Activated T-helper 2 cell treated with anti-CD3 and anti-CD28 coated beads, Interferon-gamma antibody, Interleukin-2, Interleukin-4, amounts not matched to agents 10 μg/mL and 5 μg/mL and 100 μg/mL, durations not matched to agents 14 hours and 24 hours and 36 hours (primary cell): ENCODE measurements at regions not wholly inside any gene's neighbourhood (a gene's known extent, or its start where the extent isn't known, plus 50 kb on each side); places are given as distances from the start of the nearest gene placed in this dataset.

Source experiments
- DNase-seq: peaks from one replicate; pipeline ENCODE4 v3.0.0; 2021; ENCODE audit warnings: low spot score
- H3K27ac Mint-ChIP-seq: one replicate; pipeline ENCODE4 v1.8.0; 2021; ENCODE audit warnings: mixed read lengths
- H3K27me3 Mint-ChIP-seq: one replicate; pipeline ENCODE4 v1.8.0; 2021; ENCODE audit warnings: low read depth, mixed read lengths
- H3K36me3 Mint-ChIP-seq: one replicate; pipeline ENCODE4 v1.8.0; 2021; ENCODE audit warnings: low read depth, mixed read lengths
- H3K4me1 Mint-ChIP-seq: one replicate; pipeline ENCODE4 v1.8.0; 2021; ENCODE audit warnings: low read depth, mixed read lengths
- H3K4me3 Mint-ChIP-seq: one replicate; pipeline ENCODE4 v1.8.0; 2021; ENCODE audit warnings: low read depth, mild to moderate bottlenecking, moderate library complexity, mixed read lengths
- H3K9me3 Mint-ChIP-seq: one replicate; pipeline ENCODE4 v1.8.0; 2021; ENCODE audit warnings: mixed read lengths
- intact Hi-C: fragments of 100-400 bp; cut with micrococcal nuclease; formaldehyde crosslinking; loops from one replicate; pipeline ENCODE4 v1.15.1; 2023

DNA sequence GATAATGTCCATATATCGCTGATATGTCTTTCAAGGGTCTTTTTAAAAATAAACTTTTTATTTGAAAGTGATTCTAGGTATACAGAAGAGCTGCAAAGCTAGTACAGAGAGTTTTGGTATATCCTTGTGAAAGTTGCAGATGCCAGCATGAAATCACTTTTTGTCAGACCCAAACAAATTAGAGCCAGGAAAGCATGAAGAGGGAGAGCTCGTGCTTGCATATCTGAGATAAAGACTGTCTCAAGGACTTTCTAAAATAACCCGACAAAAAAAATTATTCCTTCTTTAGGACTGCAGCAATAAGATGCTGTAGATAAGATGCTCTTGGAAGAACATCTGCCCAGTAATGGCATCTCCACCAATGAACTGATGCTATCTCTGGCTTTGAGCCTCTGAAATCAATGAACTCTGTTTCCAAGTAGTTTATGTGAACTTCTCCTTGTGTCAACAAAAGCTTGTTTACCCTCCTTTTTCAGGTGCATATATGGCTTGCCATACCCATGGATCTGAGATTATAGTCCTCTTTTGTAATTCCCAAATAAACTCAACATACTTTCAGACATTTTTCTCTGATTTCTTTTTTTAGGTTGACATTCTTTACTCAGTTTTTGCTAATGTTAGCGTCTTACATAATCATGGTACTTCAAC, 774.6 kb upstream of the FAM98A start:
- Mint-ChIP-seq H3K4me3 (no peak overlapping the region), H3K4me1 (no peaks in the 10 kb centered on the region), H3K27ac (no peak overlapping the region), H3K9me3 (peaks cover 8% of the 10 kb centered on the region), H3K36me3 (no peaks in the 10 kb centered on the region), H3K27me3 (no peaks in the 10 kb centered on the region)
- DNase-seq = no peak
- intact Hi-C loops = no loop called here

DNA sequence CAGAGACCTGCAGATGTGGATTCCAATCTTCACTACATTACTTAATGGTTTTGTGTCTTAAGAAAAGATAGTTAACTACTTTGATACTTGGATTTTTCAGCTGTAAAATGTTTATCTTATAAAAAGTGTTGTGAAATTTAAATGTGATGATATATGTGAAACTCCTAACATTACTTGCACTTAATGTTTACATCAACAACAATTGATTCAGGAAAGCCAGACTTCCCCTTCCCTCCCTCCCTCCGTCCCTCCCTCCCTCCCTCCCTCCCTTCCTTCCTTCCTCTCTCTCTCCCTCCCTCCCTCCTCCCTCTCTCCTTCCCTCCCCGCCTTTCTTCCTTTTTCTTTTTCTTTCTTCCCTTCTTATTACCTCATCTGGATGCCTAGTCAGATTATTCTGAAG, 773.9 kb upstream of the FAM98A start:
- peaks cover 8% of the 10 kb centered on the region for H3K9me3 Mint-ChIP-seq

DNA sequence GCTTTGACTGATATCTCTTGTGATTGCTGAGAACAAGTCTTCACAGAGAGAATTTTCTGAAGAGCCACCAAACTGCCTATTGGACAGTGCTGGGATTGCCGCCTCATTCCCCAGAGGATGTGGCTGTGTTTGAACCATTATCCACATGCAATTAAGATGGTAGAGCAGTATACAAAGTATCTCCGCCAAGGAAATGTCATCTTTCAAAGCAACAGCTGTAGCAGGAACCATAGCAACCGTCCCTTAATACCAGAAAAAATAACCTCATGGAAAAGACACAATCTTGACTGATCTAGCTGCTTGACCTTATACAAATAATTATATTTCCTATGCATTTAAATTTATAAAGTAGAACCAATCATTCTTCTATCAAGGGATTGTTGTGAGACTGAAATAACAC, 772.6 kb upstream of the FAM98A start:
- H3K4me1 Mint-ChIP-seq = no peaks in the 10 kb centered on the region
- DNase-seq = no peak
- no peaks in the 10 kb centered on the region for H3K36me3 Mint-ChIP-seq

More for the DNA sequence above, 773.9 kb upstream of the FAM98A start:
- intact Hi-C loops = no loop called here
- no peaks in the 10 kb centered on the region for H3K4me1 Mint-ChIP-seq
- H3K27ac Mint-ChIP-seq = no peak overlapping the region
- no peaks in the 10 kb centered on the region for H3K36me3 Mint-ChIP-seq
- DNase-seq = no peak
- H3K27me3 Mint-ChIP-seq = no peaks in the 10 kb centered on the region
- no peak overlapping the region for H3K4me3 Mint-ChIP-seq

DNA sequence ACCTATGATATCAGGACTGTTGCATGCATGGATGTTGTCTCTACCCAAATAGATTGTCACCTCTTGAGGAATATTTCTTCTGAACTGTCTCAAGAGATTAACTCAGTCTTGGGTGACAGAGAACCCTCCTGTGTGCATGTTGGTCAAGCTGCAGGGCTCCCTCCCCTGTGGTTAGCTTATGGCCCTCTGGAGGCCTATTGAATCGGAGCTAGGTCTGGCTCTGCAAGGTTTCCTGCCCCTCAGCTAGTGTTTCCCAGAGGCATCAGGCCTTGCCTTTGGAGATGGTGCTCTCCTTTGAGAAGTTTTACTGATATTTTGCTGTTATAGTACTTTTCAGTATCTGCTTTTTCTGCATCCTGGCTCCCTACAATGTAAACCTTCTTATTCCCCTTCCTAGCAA, 769.2 kb upstream of the FAM98A start:
- no peak overlapping the region for H3K27ac Mint-ChIP-seq
- intact Hi-C loops = no loop called here
- DNase-seq = no peak
- H3K27me3 Mint-ChIP-seq = no peaks in the 10 kb centered on the region
- no peaks in the 10 kb centered on the region for H3K4me1 Mint-ChIP-seq
- no peaks in the 10 kb centered on the region for H3K36me3 Mint-ChIP-seq
- H3K9me3 Mint-ChIP-seq = peaks cover 2% of the 10 kb centered on the region
- H3K4me3 Mint-ChIP-seq = no peak overlapping the region

More for the DNA sequence above, 772.6 kb upstream of the FAM98A start:
- intact Hi-C loops = no loop called here
- peaks cover 5% of the 10 kb centered on the region for H3K9me3 Mint-ChIP-seq
- no peak overlapping the region for H3K27ac Mint-ChIP-seq
- no peaks in the 10 kb centered on the region for H3K27me3 Mint-ChIP-seq
- H3K4me3 Mint-ChIP-seq = no peak overlapping the region

DNA sequence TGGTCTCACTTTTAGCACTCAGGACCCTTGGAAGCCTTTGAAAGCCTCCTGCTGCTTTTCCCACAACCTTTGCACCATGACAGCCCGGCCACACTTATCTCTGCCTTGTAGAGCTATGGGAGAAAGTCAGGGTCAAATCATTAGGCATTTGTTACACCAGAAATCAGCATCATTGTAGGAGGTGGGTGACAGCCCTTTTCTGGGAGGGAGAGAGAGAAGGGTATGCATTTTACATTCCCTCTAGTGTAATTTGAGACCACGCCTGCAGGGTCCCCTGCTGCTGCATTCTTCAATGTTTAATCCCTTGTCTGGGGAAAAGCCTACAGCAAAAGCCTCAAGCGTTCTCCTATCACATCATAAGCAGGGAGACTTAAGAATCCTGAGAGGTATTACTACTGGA, 766.8 kb upstream of the FAM98A start:
- DNase-seq = no peak
- intact Hi-C loops = no loop called here
- Mint-ChIP-seq H3K27ac (no peak overlapping the region), H3K4me1 (no peaks in the 10 kb centered on the region), H3K27me3 (no peaks in the 10 kb centered on the region), H3K36me3 (no peaks in the 10 kb centered on the region), H3K4me3 (no peak overlapping the region), H3K9me3 (no peaks in the 10 kb centered on the region)

DNA sequence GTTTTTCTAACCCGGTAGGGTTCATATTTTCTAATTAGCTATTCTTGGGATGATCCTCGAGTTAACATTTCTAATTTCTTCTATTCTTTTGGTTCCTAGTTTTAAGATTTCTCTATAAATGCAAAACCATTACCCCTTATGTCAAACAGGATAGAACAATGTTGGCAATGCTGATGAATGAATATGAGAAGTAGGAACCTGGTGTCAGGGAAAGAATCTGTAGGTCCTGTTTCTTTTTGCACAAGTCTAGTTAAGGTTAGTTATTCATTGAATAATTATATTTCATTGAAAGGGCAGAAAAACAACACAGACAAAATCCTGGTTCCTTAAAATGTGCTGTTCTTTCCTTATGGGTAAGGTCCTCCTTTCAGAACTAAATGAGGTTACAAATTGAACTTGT, 766.4 kb upstream of the FAM98A start:
- no peak overlapping the region for H3K27ac Mint-ChIP-seq
- H3K36me3 Mint-ChIP-seq = no peaks in the 10 kb centered on the region
- intact Hi-C loops = no loop called here
- no peaks in the 10 kb centered on the region for H3K9me3 Mint-ChIP-seq
- no peaks in the 10 kb centered on the region for H3K4me1 Mint-ChIP-seq
- no peak overlapping the region for H3K4me3 Mint-ChIP-seq
- no peaks in the 10 kb centered on the region for H3K27me3 Mint-ChIP-seq
- DNase-seq = no peak

DNA sequence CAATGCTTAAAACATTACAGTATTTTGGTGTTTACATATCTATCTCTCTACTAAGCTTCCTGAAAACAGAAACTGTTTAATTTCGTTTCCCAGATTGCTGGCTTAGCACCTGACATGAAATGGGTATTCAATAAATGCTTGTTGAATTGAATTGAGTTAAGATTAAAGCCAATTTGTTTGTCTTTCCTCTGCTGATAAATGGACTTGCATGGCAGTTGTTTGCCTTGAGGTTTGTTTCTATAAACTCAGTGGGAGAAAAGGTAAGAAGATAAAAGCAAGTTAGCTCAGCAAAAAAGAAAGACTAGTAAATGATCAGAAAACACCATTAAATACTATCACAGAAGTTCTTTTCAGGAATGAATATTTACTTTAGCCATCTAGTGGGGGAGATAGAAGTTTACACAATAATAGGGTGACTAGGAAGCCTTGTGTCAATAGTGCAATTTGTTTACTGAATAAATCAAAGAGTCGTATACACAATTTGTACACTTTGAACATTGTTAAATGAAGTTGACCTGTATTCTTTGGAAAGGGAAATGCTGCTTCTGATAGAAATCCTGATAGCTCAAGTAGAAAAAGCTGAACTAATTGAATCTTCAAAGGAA, 754.5 kb upstream of the FAM98A start:
- intact Hi-C loops = no loop called here
- peaks cover 10% of the 10 kb centered on the region for H3K9me3 Mint-ChIP-seq
- H3K27ac Mint-ChIP-seq = no peak overlapping the region
- no peak for DNase-seq
- H3K36me3 Mint-ChIP-seq = no peaks in the 10 kb centered on the region
- no peaks in the 10 kb centered on the region for H3K27me3 Mint-ChIP-seq
- H3K4me3 Mint-ChIP-seq = no peak overlapping the region
- no peaks in the 10 kb centered on the region for H3K4me1 Mint-ChIP-seq

DNA sequence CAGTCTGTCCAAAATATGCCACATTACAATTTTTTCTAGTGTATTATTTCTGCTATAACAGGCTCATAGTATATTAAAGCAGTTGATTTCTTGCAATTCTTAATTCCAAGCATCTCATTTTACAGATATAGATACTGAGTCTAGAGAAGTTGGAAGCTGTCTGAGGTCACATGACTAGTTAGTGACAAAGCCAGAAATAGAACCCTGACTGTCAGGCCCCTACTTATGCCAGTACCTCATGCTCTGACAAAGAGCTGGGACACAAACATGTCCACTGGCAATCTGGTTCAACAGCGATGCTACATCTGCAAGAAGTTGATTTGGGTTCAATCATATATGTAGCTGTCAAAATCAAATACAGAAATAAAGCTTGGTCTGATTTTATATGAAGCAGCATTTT, 750.4 kb upstream of the FAM98A start:
- no peaks in the 10 kb centered on the region for H3K36me3 Mint-ChIP-seq
- no peak overlapping the region for H3K27ac Mint-ChIP-seq
- no peak overlapping the region for H3K4me3 Mint-ChIP-seq
- H3K27me3 Mint-ChIP-seq = no peaks in the 10 kb centered on the region
- DNase-seq = no peak
- peaks cover 17% of the 10 kb centered on the region for H3K9me3 Mint-ChIP-seq
- no peaks in the 10 kb centered on the region for H3K4me1 Mint-ChIP-seq
- intact Hi-C loops = no loop called here

DNA sequence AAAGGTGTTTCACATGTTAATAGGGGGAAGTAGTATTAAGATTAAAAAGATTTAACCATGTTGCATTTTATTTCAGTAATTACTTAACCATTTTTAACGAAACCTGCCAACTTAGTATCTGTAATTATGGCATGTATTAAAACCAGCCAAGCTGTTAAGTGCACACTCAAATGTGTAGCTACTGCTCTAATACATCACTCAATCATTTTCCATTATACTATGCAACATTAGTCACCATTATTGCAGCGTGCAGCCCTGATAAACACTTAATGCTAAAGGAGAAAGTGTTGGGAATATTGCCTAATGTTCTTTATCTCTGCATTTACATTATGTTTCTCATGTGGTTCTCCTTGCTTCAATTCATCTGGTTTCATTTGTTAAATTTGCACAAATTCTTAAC, 745.9 kb upstream of the FAM98A start:
- Mint-ChIP-seq H3K36me3 (no peaks in the 10 kb centered on the region), H3K4me3 (no peak overlapping the region), H3K27ac (no peak overlapping the region), H3K4me1 (no peaks in the 10 kb centered on the region), H3K27me3 (no peaks in the 10 kb centered on the region), H3K9me3 (peaks cover 8% of the 10 kb centered on the region)
- intact Hi-C loops = no loop called here
- DNase-seq = no peak

DNA sequence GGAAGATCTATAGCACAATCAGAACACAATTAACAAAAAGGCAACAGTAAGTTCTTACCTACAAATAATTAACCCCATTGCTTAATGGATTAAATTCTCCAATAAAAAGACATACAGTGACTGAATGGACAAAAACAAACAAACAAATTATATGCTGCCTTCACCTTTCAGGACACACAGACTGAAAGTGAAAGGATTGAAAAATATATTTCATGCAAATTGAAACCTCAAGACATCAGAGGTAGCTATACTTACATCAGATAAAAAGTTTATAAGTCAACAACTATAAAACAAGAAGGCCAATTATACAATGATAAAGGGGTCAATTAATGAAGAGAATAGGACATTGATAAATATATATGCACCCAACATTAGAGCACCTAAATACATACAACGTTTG, 741.2 kb upstream of the FAM98A start:
- Mint-ChIP-seq H3K27me3 (no peaks in the 10 kb centered on the region), H3K36me3 (no peaks in the 10 kb centered on the region), H3K27ac (no peak overlapping the region), H3K4me1 (no peaks in the 10 kb centered on the region), H3K4me3 (no peak overlapping the region), H3K9me3 (peaks cover 2% of the 10 kb centered on the region)
- intact Hi-C loops = no loop called here
- DNase-seq = no peak

DNA sequence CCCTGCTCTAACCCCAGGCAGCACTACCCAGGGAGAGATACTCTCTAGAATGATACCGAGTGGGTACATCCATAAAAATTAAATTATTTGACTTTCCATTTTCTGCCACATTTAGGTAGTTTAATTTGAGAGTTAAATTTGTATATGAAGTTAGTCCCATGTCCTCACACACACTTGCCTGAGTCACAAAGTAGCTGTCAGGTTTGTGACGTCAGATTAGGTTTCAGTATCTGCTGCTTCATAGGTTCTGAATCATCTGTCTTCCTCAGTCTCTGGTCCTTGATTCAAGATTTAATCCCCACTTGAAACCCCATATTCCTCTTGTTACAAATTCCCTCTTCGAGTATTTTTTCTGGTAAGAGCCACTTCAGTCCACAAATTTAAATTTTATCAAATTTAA, 738.6 kb upstream of the FAM98A start:
- no peaks in the 10 kb centered on the region for H3K9me3 Mint-ChIP-seq

DNA sequence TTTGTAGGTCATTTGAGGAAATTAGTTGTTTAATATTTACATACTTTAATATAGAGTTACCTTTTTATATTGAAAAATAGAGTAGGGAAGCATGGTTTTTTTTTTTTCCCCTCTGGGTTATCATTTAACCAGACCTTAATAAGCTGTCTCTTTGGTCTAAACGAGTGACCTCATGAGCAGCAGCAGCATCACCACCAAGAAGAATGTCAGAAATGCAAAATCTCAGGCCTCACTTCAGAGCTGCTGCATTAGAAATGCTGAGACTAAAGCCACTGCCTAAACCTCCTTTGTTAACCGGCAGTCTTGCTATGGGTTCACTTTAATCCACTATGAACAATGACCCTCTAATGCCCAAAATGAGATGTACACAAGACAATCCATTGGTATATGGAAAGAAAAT, 733.7 kb upstream of the FAM98A start:
- no peak overlapping the region for H3K4me3 Mint-ChIP-seq
- H3K27me3 Mint-ChIP-seq = no peaks in the 10 kb centered on the region
- no peaks in the 10 kb centered on the region for H3K9me3 Mint-ChIP-seq
- no peak overlapping the region for H3K27ac Mint-ChIP-seq
- H3K4me1 Mint-ChIP-seq = no peaks in the 10 kb centered on the region
- no peak for DNase-seq
- intact Hi-C loops = no loop called here
- no peaks in the 10 kb centered on the region for H3K36me3 Mint-ChIP-seq

More for the DNA sequence above, 738.6 kb upstream of the FAM98A start:
- Mint-ChIP-seq H3K4me3 (no peak overlapping the region), H3K27me3 (no peaks in the 10 kb centered on the region), H3K36me3 (no peaks in the 10 kb centered on the region), H3K27ac (no peak overlapping the region), H3K4me1 (no peaks in the 10 kb centered on the region)
- DNase-seq = no peak
- intact Hi-C loops = no loop called here

DNA sequence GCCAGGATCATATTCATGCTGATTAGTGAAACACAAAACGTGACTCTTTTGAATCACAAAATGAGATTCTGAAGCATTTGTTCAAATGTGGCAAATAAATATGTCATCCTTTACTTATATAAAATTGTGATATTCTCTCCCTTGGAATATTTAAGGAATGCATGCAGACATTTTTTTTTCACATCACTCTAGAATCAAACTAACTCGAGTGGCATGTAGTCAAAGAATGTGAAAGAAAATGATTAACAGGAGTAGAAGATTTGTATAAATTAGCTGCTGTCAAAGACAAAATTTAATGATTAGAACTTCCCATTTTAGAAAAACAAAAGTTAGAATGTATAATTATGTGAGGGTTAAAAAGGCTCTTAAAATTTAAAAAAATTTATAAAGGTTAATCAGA, 721.0 kb upstream of the FAM98A start:
- Mint-ChIP-seq H3K27me3 (no peaks in the 10 kb centered on the region), H3K9me3 (peaks cover 4% of the 10 kb centered on the region), H3K36me3 (no peaks in the 10 kb centered on the region), H3K4me3 (no peak overlapping the region), H3K27ac (no peak overlapping the region), H3K4me1 (no peaks in the 10 kb centered on the region)
- DNase-seq = no peak
- intact Hi-C loops = no loop called here

DNA sequence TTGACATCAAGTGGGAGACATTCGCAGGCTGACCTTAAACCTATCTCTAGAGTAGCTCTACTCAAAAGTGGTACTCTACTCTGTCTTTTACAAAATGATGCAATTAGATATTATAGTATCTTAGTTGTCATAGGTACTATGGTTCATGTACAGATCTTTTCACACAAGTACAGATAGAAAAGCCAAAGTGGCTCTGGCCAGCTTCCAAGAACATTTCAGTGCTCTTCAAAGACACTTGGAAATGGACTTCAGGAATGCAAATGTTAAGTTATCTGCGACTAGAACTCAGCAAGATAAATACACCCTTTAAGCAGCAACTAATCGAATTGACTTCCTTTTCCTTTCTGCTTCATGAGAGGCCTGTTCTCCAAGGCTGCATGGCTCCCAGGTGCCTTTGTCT, 718.7 kb upstream of the FAM98A start:
- H3K4me1 Mint-ChIP-seq = no peaks in the 10 kb centered on the region
- no peak for DNase-seq
- H3K36me3 Mint-ChIP-seq = no peaks in the 10 kb centered on the region
- peaks cover 8% of the 10 kb centered on the region for H3K9me3 Mint-ChIP-seq
- H3K4me3 Mint-ChIP-seq = no peak overlapping the region
- intact Hi-C loops = no loop called here
- H3K27ac Mint-ChIP-seq = no peak overlapping the region
- H3K27me3 Mint-ChIP-seq = no peaks in the 10 kb centered on the region
